Muscle layer of duodenum (tissue), 2 donors: ENCODE measurements at regions not wholly inside any gene's neighbourhood (a gene's known extent, or its start where the extent isn't known, plus 50 kb on each side); places are given as distances from the start of the nearest gene placed in this dataset.

ENCODE experiments used
- H3K27ac ChIP-seq: one replicate; pipeline ENCODE4 v1.7.0; 2013; ENCODE audit warnings: mild to moderate bottlenecking, low read length
- H3K27me3 ChIP-seq: one replicate; pipeline ENCODE4 v1.7.0; 2013; ENCODE audit warnings: low read depth, mild to moderate bottlenecking, control low read depth, low read length
- H3K36me3 ChIP-seq, 2 donors: one replicate each; pipeline ENCODE4 v1.7.0; 2013; ENCODE audit warnings: low read length in 2 of 2, control low read depth in 1 of 2, mild to moderate bottlenecking in 1 of 2; ENCODE audit not compliant: insufficient read depth in 2 of 2, control insufficient read depth in 1 of 2
- H3K4me1 ChIP-seq, 2 donors: one replicate each; pipeline ENCODE4 v1.7.0; 2013; ENCODE audit warnings: low read length in 2 of 2, mild to moderate bottlenecking in 2 of 2, control low read depth in 1 of 2, moderate library complexity in 1 of 2; ENCODE audit not compliant: insufficient read depth in 2 of 2, control insufficient read depth in 1 of 2
- H3K4me3 ChIP-seq, 2 donors: one replicate each; pipeline ENCODE4 v1.7.0; 2013; ENCODE audit warnings: low read length in 2 of 2, low read depth in 1 of 2, mild to moderate bottlenecking in 1 of 2
- H3K9me3 ChIP-seq, 2 donors: one replicate each; pipeline ENCODE4 v1.7.0; 2013; ENCODE audit warnings: low read length in 2 of 2, control low read depth in 1 of 2, mild to moderate bottlenecking in 1 of 2; ENCODE audit not compliant: control insufficient read depth in 1 of 2
- donor health status: healthy.

- H3K9me3 ChIP-seq, result no peaks in the 10 kb centered on the region
- peak overlapping the region; percentile 30 to 56 for H3K4me3 ChIP-seq
- no peaks in the 10 kb centered on the region for H3K27me3 ChIP-seq
- H3K4me1 ChIP-seq, result peaks cover 0 to 9% of the 10 kb centered on the region in 2 donors
- H3K27ac ChIP-seq, result no peak overlapping the region
- H3K36me3 ChIP-seq, result no peaks in the 10 kb centered on the region
Observed at GRCh38 chr15:85296615-85297402, 83.6 kb upstream of the AKAP13 start.

DNA sequence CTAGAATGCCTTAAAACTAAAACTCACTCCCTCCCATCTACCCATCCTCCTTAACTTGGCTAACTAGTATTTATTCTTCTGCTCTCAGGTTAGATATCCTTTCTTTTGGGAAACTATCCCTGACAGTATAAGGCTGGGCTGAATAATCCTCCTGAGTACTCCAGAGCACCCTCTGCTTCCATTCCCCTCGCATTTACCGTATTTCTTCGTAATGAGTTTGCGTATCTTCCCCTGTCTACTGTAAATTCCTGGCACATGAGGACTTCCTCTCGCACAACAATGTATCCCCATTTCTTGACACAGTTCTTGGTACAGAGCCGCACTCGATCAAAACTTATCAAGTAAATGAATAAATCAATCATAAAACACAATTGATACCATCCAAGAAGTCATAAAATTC, 82.9 kb upstream of the AKAP13 start:
- Histone ChIP-seq H3K4me3 (no peak overlapping the region), H3K36me3 (no peaks in the 10 kb centered on the region), H3K9me3 (no peaks in the 10 kb centered on the region), H3K27ac (no peak overlapping the region), H3K27me3 (no peaks in the 10 kb centered on the region), H3K4me1 (peaks cover 0 to 9% of the 10 kb centered on the region in 2 donors)

DNA sequence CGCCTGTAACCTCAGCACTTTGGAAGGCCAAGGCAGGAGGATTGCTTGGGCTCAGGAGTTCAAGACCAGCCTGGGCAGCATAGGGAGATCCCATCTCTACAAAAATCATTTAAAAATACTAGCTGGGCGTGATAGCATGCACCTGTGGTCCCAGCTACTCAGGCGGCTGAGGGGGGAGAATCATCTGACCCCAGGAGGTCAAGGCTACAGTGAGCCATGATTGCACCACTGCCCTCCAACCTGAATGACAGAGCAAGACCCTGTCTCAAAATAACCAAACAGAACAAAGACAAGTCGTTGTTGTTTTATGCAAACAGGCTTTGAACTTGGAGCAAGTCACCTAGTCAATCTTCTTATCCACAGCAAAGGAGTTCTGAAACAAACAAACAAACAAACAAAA, 82.0 kb upstream of the AKAP13 start:
- Histone ChIP-seq H3K27ac (no peak overlapping the region), H3K4me1 (peaks cover 0 to 9% of the 10 kb centered on the region in 2 donors), H3K36me3 (no peaks in the 10 kb centered on the region), H3K9me3 (no peaks in the 10 kb centered on the region), H3K27me3 (no peaks in the 10 kb centered on the region), H3K4me3 (no peak overlapping the region)

DNA sequence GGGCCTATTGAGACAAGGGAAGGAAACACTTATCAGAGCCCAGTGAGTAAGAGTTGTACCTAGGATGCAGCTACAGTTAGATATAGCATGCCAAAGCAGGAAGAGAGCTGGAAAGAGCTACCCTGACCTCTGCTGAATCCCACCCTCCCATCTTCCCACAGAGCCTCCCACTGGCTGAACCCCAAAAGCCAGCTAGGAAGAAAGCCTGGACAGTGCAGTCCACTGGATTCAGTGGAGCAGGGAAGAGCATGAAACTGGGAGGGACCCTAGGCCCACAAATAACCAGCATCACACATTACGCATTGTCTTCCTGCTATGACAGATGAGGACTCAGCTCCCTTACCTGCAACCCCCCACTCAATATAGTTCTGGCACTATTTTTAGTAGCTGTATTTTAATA, 81.5 kb upstream of the AKAP13 start:
- H3K27me3 ChIP-seq, result no peaks in the 10 kb centered on the region
- H3K4me1 ChIP-seq, result peaks cover 0 to 9% of the 10 kb centered on the region in 2 donors
- H3K36me3 ChIP-seq, result no peaks in the 10 kb centered on the region
- H3K4me3 ChIP-seq, result no peak overlapping the region
- no peak overlapping the region for H3K27ac ChIP-seq
- H3K9me3 ChIP-seq, result no peaks in the 10 kb centered on the region

GRCh38 chr15:85302271-85302670, 78.1 kb upstream of the AKAP13 start:
- Histone ChIP-seq H3K9me3 (no peaks in the 10 kb centered on the region), H3K36me3 (no peaks in the 10 kb centered on the region), H3K4me3 (no peak overlapping the region), H3K27me3 (no peaks in the 10 kb centered on the region), H3K27ac (no peak overlapping the region), H3K4me1 (peaks cover 0 to 3% of the 10 kb centered on the region in 2 donors)

GRCh38 chr15:85305050-85305449, 75.4 kb upstream of the AKAP13 start:
- Histone ChIP-seq H3K4me3 (no peak overlapping the region), H3K36me3 (no peaks in the 10 kb centered on the region), H3K4me1 (no peaks in the 10 kb centered on the region), H3K27ac (no peak overlapping the region), H3K9me3 (no peaks in the 10 kb centered on the region), H3K27me3 (no peaks in the 10 kb centered on the region)

DNA sequence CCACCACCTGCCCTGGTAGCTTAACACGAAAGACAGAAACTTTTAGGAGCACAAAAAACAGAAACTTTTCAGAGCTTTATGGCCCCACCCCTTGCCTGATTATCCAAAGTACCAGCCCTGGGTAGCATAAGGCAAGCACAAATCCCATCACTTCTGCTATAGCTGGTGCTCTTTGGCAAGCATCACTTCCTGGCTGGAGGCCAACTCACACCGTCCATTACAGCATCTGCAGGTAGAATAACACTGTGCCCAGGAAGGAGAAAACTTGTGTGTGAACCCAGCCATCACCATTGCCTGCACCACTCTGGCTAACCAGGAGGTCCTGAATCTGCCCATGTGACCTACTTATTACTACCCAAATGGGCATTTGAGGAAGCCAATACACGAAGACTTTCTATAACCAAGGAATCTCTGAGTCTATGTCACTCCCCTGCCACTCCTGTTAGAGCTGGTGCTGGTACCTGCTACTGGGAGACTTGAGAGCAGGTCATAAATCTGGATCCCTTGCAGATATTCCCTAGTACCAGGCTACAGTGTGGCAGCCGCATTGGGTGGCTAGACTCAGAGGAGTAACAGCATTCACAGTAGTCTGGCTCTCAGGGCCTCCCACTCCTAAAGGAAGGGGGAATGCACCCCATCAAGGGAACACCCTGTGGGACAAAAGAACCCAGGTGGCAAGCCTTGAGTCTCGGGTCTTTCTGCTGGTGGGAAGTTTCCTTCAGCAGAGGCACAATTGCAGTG, 73.3 kb upstream of the AKAP13 start:
- H3K36me3 ChIP-seq, result no peaks in the 10 kb centered on the region
- no peaks in the 10 kb centered on the region for H3K4me1 ChIP-seq
- no peaks in the 10 kb centered on the region for H3K9me3 ChIP-seq
- H3K27me3 ChIP-seq, result no peaks in the 10 kb centered on the region
- no peak overlapping the region for H3K27ac ChIP-seq
- no peak overlapping the region for H3K4me3 ChIP-seq

- Histone ChIP-seq H3K4me1 (no peaks in the 10 kb centered on the region), H3K4me3 (no peak overlapping the region), H3K9me3 (no peaks in the 10 kb centered on the region), H3K27me3 (no peaks in the 10 kb centered on the region), H3K27ac (no peak overlapping the region), H3K36me3 (no peaks in the 10 kb centered on the region)
Observed at GRCh38 chr15:85307687-85308045, 72.7 kb upstream of the AKAP13 start.

GRCh38 chr15:85311647-85312046, 68.8 kb upstream of the AKAP13 start:
- Histone ChIP-seq H3K27me3 (no peaks in the 10 kb centered on the region), H3K36me3 (no peaks in the 10 kb centered on the region), H3K27ac (no peak overlapping the region), H3K4me3 (no peak overlapping the region), H3K4me1 (no peaks in the 10 kb centered on the region), H3K9me3 (no peaks in the 10 kb centered on the region)

DNA sequence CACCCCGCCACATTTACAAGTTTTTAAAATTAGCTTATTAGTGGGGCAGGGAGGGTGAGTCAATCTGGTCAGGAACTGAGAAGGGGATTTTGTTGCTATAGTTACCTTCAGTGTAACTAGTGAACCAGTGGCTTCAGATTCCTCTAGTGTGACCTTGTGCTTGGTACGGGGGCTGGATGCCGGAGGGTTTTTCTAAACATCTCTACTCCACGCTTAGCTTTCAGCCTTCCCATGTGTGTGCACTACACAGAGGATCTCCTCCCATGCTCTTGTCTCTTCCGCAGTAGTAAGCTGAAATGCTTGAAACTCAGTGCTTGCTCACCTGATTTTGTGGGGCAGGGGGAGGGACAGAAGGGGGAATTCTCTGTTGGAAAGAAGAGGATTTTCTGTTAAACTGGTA, 67.9 kb upstream of the AKAP13 start:
- Histone ChIP-seq H3K36me3 (no peaks in the 10 kb centered on the region), H3K27me3 (no peaks in the 10 kb centered on the region), H3K27ac (no peak overlapping the region), H3K9me3 (no peaks in the 10 kb centered on the region), H3K4me3 (peak overlapping the region in 1 of 2 donors; percentile 7), H3K4me1 (no peaks in the 10 kb centered on the region)

- Histone ChIP-seq H3K4me3 (peak overlapping the region in 1 of 2 donors; percentile 7), H3K4me1 (no peaks in the 10 kb centered on the region), H3K27me3 (no peaks in the 10 kb centered on the region), H3K9me3 (no peaks in the 10 kb centered on the region), H3K36me3 (no peaks in the 10 kb centered on the region), H3K27ac (no peak overlapping the region)
Observed at GRCh38 chr15:85312929-85313331, 67.5 kb upstream of the AKAP13 start.
